GM21576 (cell line): ENCODE measurements at regions not wholly inside any gene's neighbourhood (a gene's known extent, or its start where the extent isn't known, plus 50 kb on each side); places are given as distances from the start of the nearest gene placed in this dataset.

Experiments used
- ATAC-seq: cut with Tn5 transposase; IDR thresholded peaks from one replicate; pipeline ENCODE4 v1.9.1; 2021; ENCODE audit warnings: mild to moderate bottlenecking, moderate library complexity; ENCODE audit not compliant: unreplicated experiment

- no peak for ATAC-seq
Measured at GRCh38 chr10:7028809-7029166, 382.0 kb downstream of the SFMBT2 start.

GRCh38 chr10:7027913-7028808 is 382.7 kb downstream of the SFMBT2 start:
- no peak for ATAC-seq

GRCh38 chr10:7027237-7027912 is 383.5 kb downstream of the SFMBT2 start:
- no peak for ATAC-seq

- no peak for ATAC-seq
Measured at GRCh38 chr10:7026818-7027217, 384.0 kb downstream of the SFMBT2 start.

GRCh38 chr10:7025296-7025695 is 385.5 kb downstream of the SFMBT2 start:
- ATAC-seq, result no peak

GRCh38 chr10:7015457-7015856 is 395.4 kb downstream of the SFMBT2 start:
- no peak for ATAC-seq

- no peak for ATAC-seq
Measured at GRCh38 chr10:7014721-7015120, 396.1 kb downstream of the SFMBT2 start.

- ATAC-seq, result no peak
Measured at GRCh38 chr10:7011994-7012393, 398.8 kb downstream of the SFMBT2 start.

GRCh38 chr10:7008645-7009044 is 402.2 kb downstream of the SFMBT2 start:
- ATAC-seq, result no peak

- ATAC-seq, result no peak
Measured at GRCh38 chr10:7007600-7008190, 403.1 kb downstream of the SFMBT2 start.

- no peak for ATAC-seq
Measured at GRCh38 chr10:7006566-7006965, 404.3 kb downstream of the SFMBT2 start.

GRCh38 chr10:7003831-7004395 is 406.9 kb downstream of the SFMBT2 start:
- no peak for ATAC-seq

- no peak for ATAC-seq
Measured at GRCh38 chr10:7000061-7000460, 410.8 kb downstream of the SFMBT2 start.

GRCh38 chr10:6999232-6999925 is 411.5 kb downstream of the SFMBT2 start:
- no peak for ATAC-seq

- no peak for ATAC-seq
Measured at GRCh38 chr10:6997509-6997908, 413.3 kb downstream of the SFMBT2 start.

- ATAC-seq, result no peak
Measured at GRCh38 chr10:6996431-6996830, 414.4 kb downstream of the SFMBT2 start.

GRCh38 chr10:6995831-6996230 is 415.0 kb downstream of the SFMBT2 start:
- no peak for ATAC-seq

- ATAC-seq, result no peak
Measured at GRCh38 chr10:6995341-6995740, 415.3 kb upstream of the PRKCQ start.

GRCh38 chr10:6990891-6991290 is 410.8 kb upstream of the PRKCQ start:
- ATAC-seq, result no peak

GRCh38 chr10:6988654-6989053 is 408.6 kb upstream of the PRKCQ start:
- ATAC-seq, result no peak

GRCh38 chr10:6987536-6987945 is 407.5 kb upstream of the PRKCQ start:
- no peak for ATAC-seq
